ENCODE measurements at regions not wholly inside any gene's neighbourhood (a gene's known extent, or its start where the extent isn't known, plus 50 kb on each side); places are given as distances from the start of the nearest gene placed in this dataset.

GRCh38 chrX:130497531-130497930 is 95.7 kb downstream of the RBMX2 start:
- ATAC-seq, result no peak
- no peak for TF ChIP-seq RARB (CRISPR knock-in tag; IDR thresholded peaks at IDR 0.05)
- no peak for TF ChIP-seq POU6F1 (CRISPR knock-in tag; IDR thresholded peaks at IDR 0.05; ENCODE audit: borderline replicate concordance, low read depth)
- no peak for TF ChIP-seq ZNF565 (CRISPR knock-in tag; conservative IDR thresholded peaks at IDR 0.05; ENCODE audit: low read depth)
- no peak for TF ChIP-seq TCF4 (CRISPR knock-in tag; IDR thresholded peaks at IDR 0.05; ENCODE audit: borderline replicate concordance)
- no peak for TF ChIP-seq CREB5 (CRISPR knock-in tag; IDR thresholded peaks at IDR 0.05; ENCODE audit: low read depth)
- TF ChIP-seq SNAI2 (CRISPR knock-in tag; IDR thresholded peaks at IDR 0.05), result no peak

- TF ChIP-seq POU6F1 (CRISPR knock-in tag; IDR thresholded peaks at IDR 0.05; ENCODE audit: borderline replicate concordance, low read depth) (no peak), BACH2 (CRISPR knock-in tag; IDR thresholded peaks at IDR 0.05; ENCODE audit: borderline replicate concordance) (no peak), RARB (CRISPR knock-in tag; IDR thresholded peaks at IDR 0.05) (no peak), ISL1 (CRISPR knock-in tag; IDR thresholded peaks at IDR 0.05) (no peak), CSDC2 (CRISPR knock-in tag; IDR thresholded peaks at IDR 0.05) (no peak), ZC3H10 (CRISPR knock-in tag; IDR thresholded peaks at IDR 0.05) (no peak), PATZ1 (CRISPR knock-in tag; IDR thresholded peaks at IDR 0.05; ENCODE audit: borderline replicate concordance) (no peak), TSHZ2 (CRISPR knock-in tag; IDR thresholded peaks at IDR 0.05) (no peak), ZNF565 (CRISPR knock-in tag; conservative IDR thresholded peaks at IDR 0.05; ENCODE audit: low read depth) (no peak), SNAI2 (CRISPR knock-in tag; IDR thresholded peaks at IDR 0.05) (no peak), CREB5 (CRISPR knock-in tag; IDR thresholded peaks at IDR 0.05; ENCODE audit: low read depth) (no peak), ZFP3 (CRISPR knock-in tag; IDR thresholded peaks at IDR 0.05) (no peak), TOX (CRISPR knock-in tag; IDR thresholded peaks at IDR 0.05; ENCODE audit: borderline replicate concordance) (no peak), PPARA (CRISPR knock-in tag; IDR thresholded peaks at IDR 0.05; ENCODE audit: borderline replicate concordance) (no peak), OSR1 (CRISPR knock-in tag; IDR thresholded peaks at IDR 0.05) (no peak), ZNF8 (CRISPR knock-in tag; IDR thresholded peaks at IDR 0.05) (no peak), CSRNP3 (CRISPR knock-in tag; IDR thresholded peaks at IDR 0.05) (no peak), ARNTL (CRISPR knock-in tag; IDR thresholded peaks at IDR 0.05; ENCODE audit: borderline replicate concordance, low read depth) (no peak), TCF4 (CRISPR knock-in tag; IDR thresholded peaks at IDR 0.05; ENCODE audit: borderline replicate concordance) (no peak)
- ATAC-seq, result no peak
These were observed 97.0 kb downstream of the RBMX2 start for GRCh38 chrX:130498653-130499274.
